ENCODE measurements at regions not wholly inside any gene's neighbourhood (a gene's known extent, or its start where the extent isn't known, plus 50 kb on each side); places are given as distances from the start of the nearest gene placed in this dataset.

GRCh38 chr3:71900057-71900456, 115.1 kb upstream of the PROK2 start:
- TF ChIP-seq CTCF (conservative IDR thresholded peaks at IDR 0.05; ENCODE audit: low read depth, low read length) (no peak), EZH2 (IDR thresholded peaks at IDR 0.05; ENCODE audit: borderline replicate concordance, low read depth, low read length, poor library complexity, severe bottlenecking) (no peak)
